SKM-1 treated with dmso at 0.1 percent for 144 hours (cell line): ENCODE measurements at regions not wholly inside any gene's neighbourhood (a gene's known extent, or its start where the extent isn't known, plus 50 kb on each side); places are given as distances from the start of the nearest gene placed in this dataset.
A peak's percentile ranks its signal among the peaks of the same experiment; 100 is the strongest.

Experiments
- DNase-seq: peaks from one replicate; lab custom pipeline; 2025; ENCODE audit not compliant: unreplicated experiment; lab: John Stamatoyannopoulos, UW

- DNase-seq, result no peak
These were observed 265.5 kb downstream of the SKAP2 start for GRCh38 chr7:26598867-26599266.

- peak; percentile 75 for DNase-seq
These were observed 264.4 kb downstream of the SKAP2 start for GRCh38 chr7:26599982-26600381.

GRCh38 chr7:26600411-26600810, 264.0 kb downstream of the SKAP2 start:
- DNase-seq, result no peak

- no peak for DNase-seq
These were observed 260.8 kb downstream of the SKAP2 start for GRCh38 chr7:26603631-26604030.

GRCh38 chr7:26608402-26608801, 256.0 kb downstream of the SKAP2 start:
- DNase-seq, result no peak

GRCh38 chr7:26609082-26609481, 255.3 kb downstream of the SKAP2 start:
- no peak for DNase-seq

- no peak for DNase-seq
These were observed 254.9 kb downstream of the SKAP2 start for GRCh38 chr7:26609532-26609931.

GRCh38 chr7:26612742-26613141, 251.6 kb downstream of the SKAP2 start:
- no peak for DNase-seq

GRCh38 chr7:26614503-26614902, 249.9 kb downstream of the SKAP2 start:
- no peak for DNase-seq

GRCh38 chr7:26616235-26616634, 248.2 kb downstream of the SKAP2 start:
- no peak for DNase-seq

GRCh38 chr7:26617066-26617465, 247.3 kb downstream of the SKAP2 start:
- DNase-seq, result no peak
